ENCODE measurements at regions not wholly inside any gene's neighbourhood (a gene's known extent, or its start where the extent isn't known, plus 50 kb on each side); places are given as distances from the start of the nearest gene placed in this dataset.

- Mint-ChIP-seq H3K27me3 (ENCODE audit: unreplicated experiment) (no peaks in the 10 kb centered on the region), H3K36me3 (ENCODE audit: insufficient read depth, unreplicated experiment) (no peaks in the 10 kb centered on the region), H3K27ac (ENCODE audit: unreplicated experiment) (no peak overlapping the region), H3K4me1 (ENCODE audit: low read depth, unreplicated experiment) (no peaks in the 10 kb centered on the region), H3K4me3 (ENCODE audit: low read depth, unreplicated experiment) (no peak overlapping the region), H3K9me3 (ENCODE audit: low read depth, unreplicated experiment) (peaks cover 3% of the 10 kb centered on the region)
- no peak for DNase-seq
- intact Hi-C loops (cut with micrococcal nuclease; ENCODE audit: unreplicated experiment): no loop called here
- CTCF ChIA-PET: no interaction called here
- TF ChIP-seq CTCF (IDR thresholded peaks at IDR 0.05; ENCODE audit: unreplicated experiment): no peak
- BruUV-seq (replicated peaks): no TSS peak
These were observed 126.8 kb upstream of the MAMLD1 start for GRCh38 chrX:150236327-150236726.

GRCh38 chrX:150238632-150239382 lies 124.3 kb upstream of the MAMLD1 start:
- BruUV-seq (replicated peaks): no TSS peak
- Mint-ChIP-seq H3K27me3 (ENCODE audit: unreplicated experiment) (no peaks in the 10 kb centered on the region), H3K4me3 (ENCODE audit: low read depth, unreplicated experiment) (no peak overlapping the region), H3K27ac (ENCODE audit: unreplicated experiment) (no peak overlapping the region), H3K9me3 (ENCODE audit: low read depth, unreplicated experiment) (no peaks in the 10 kb centered on the region), H3K4me1 (ENCODE audit: low read depth, unreplicated experiment) (no peaks in the 10 kb centered on the region), H3K36me3 (ENCODE audit: insufficient read depth, unreplicated experiment) (no peaks in the 10 kb centered on the region)
- CTCF ChIA-PET: no interaction called here
- intact Hi-C loops (cut with micrococcal nuclease; ENCODE audit: unreplicated experiment): no loop called here
- no peak for TF ChIP-seq CTCF (IDR thresholded peaks at IDR 0.05; ENCODE audit: unreplicated experiment)
- DNase-seq: no peak

GRCh38 chrX:150239946-150240642 lies 123.0 kb upstream of the MAMLD1 start:
- no peaks in the 10 kb centered on the region for H3K9me3 Mint-ChIP-seq (ENCODE audit: low read depth, unreplicated experiment)
- TF ChIP-seq CTCF (IDR thresholded peaks at IDR 0.05; ENCODE audit: unreplicated experiment): no peak
- H3K27me3 Mint-ChIP-seq (ENCODE audit: unreplicated experiment): no peaks in the 10 kb centered on the region
- CTCF ChIA-PET: no interaction called here
- H3K27ac Mint-ChIP-seq (ENCODE audit: unreplicated experiment): no peak overlapping the region
- intact Hi-C loops (cut with micrococcal nuclease; ENCODE audit: unreplicated experiment): no loop called here
- H3K36me3 Mint-ChIP-seq (ENCODE audit: insufficient read depth, unreplicated experiment): no peaks in the 10 kb centered on the region
- H3K4me1 Mint-ChIP-seq (ENCODE audit: low read depth, unreplicated experiment): no peaks in the 10 kb centered on the region
- no peak for DNase-seq
- BruUV-seq (replicated peaks): no TSS peak
- no peak overlapping the region for H3K4me3 Mint-ChIP-seq (ENCODE audit: low read depth, unreplicated experiment)

- Mint-ChIP-seq H3K4me1 (ENCODE audit: low read depth, unreplicated experiment) (no peaks in the 10 kb centered on the region), H3K9me3 (ENCODE audit: low read depth, unreplicated experiment) (no peaks in the 10 kb centered on the region), H3K27ac (ENCODE audit: unreplicated experiment) (no peak overlapping the region), H3K27me3 (ENCODE audit: unreplicated experiment) (no peaks in the 10 kb centered on the region), H3K36me3 (ENCODE audit: insufficient read depth, unreplicated experiment) (no peaks in the 10 kb centered on the region), H3K4me3 (ENCODE audit: low read depth, unreplicated experiment) (no peak overlapping the region)
- CTCF ChIA-PET: interaction anchor here (0.6 kb wide), 1 partner anchor 320 kb away, joined by 3 read pairs; no protein-coding TSS in a partner anchor
- BruUV-seq (replicated peaks): no TSS peak
- intact Hi-C loops (cut with micrococcal nuclease; ENCODE audit: unreplicated experiment): no loop called here
- TF ChIP-seq CTCF (IDR thresholded peaks at IDR 0.05; ENCODE audit: unreplicated experiment): no peak
- no peak for DNase-seq
These were observed 122.5 kb upstream of the MAMLD1 start for GRCh38 chrX:150240643-150240970.
